Sigmoid colon (tissue), 4 donors: ENCODE measurements at regions not wholly inside any gene's neighbourhood (a gene's known extent, or its start where the extent isn't known, plus 50 kb on each side); places are given as distances from the start of the nearest gene placed in this dataset.

Experiments used
- CTCF ChIP-seq, 4 experiments: fragments of 450-650 bp in 3 of 4; fragments of 200-600 bp in 1 of 4; IDR thresholded peaks; one replicate each; pipeline ENCODE4 v1.5.1; 2016 to 2019; ENCODE audit warnings: antibody characterized with exemption in 4 of 4, mild to moderate bottlenecking in 3 of 4, moderate library complexity in 2 of 4
- EP300 ChIP-seq, 4 donors: sonication (generic); formaldehyde crosslinking; IDR thresholded peaks; one replicate each; pipeline ENCODE4 v1.6.1; 2017; ENCODE audit warnings: antibody characterized with exemption in 4 of 4
- POLR2A ChIP-seq, 2 donors: fragments of 450-650 bp; IDR thresholded peaks; one replicate each; pipeline ENCODE4 v1.6.1; 2016; ENCODE audit warnings: antibody characterized with exemption in 2 of 2, mild to moderate bottlenecking in 2 of 2, moderate library complexity in 2 of 2
- POLR2AphosphoS5 ChIP-seq, 4 donors: sonication (generic); formaldehyde crosslinking; IDR thresholded peaks; one replicate each; pipeline ENCODE4 v1.6.1; 2017; ENCODE audit warnings: antibody characterized with exemption in 4 of 4

GRCh38 chr5:82862261-82862660, 214.9 kb downstream of the TMEM167A start:
- TF ChIP-seq POLR2A (IDR thresholded peaks at IDR 0.05): no peak
- TF ChIP-seq CTCF (IDR thresholded peaks at IDR 0.05): no peak
- TF ChIP-seq POLR2AphosphoS5 (IDR thresholded peaks at IDR 0.05): no peak
- no peak for TF ChIP-seq EP300 (IDR thresholded peaks at IDR 0.05)
